Fibroblast of pulmonary artery (primary cell): ENCODE measurements at regions not wholly inside any gene's neighbourhood (a gene's known extent, or its start where the extent isn't known, plus 50 kb on each side); places are given as distances from the start of the nearest gene placed in this dataset.

Experiments used
- DNase-seq: peaks from one replicate; pipeline ENCODE4 v3.0.0-alpha.2; 2010; ENCODE audit warnings: low read depth
- H3K4me3 ChIP-seq: replicated peaks from 2 replicates; pipeline ENCODE4 v1.5.1; 2011; ENCODE audit warnings: low read depth, mild to moderate bottlenecking, control low read depth, low read length, moderate library complexity
- TF ChIP-seq, protein P1 (sequence below): IDR thresholded peaks from 2 replicates; pipeline ENCODE4 v1.5.1; 2011; ENCODE audit warnings: mild to moderate bottlenecking, control low read depth, low read length, inconsistent platforms; ENCODE audit errors: missing control alignments

DNA sequence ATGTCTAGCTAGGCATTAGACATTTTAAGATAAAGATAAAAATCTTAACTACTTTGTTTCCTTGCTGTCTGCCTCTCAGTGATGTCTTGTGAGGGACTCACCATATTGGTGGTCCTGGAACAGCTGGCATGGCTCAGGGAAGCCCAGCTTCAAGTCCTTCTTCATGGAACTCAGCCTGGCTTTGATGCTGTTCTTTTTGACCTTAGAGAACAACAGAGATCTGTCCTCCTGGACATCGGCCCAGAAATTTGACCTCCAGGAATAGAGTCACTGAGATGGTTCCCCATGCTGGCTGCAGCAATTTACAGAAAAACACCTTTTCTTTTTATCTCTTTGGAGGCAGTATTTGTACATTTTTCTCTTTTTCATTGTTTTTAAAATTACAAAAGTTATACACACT lies 235.5 kb upstream of the WWC1 start:
- no peak for DNase-seq
- TF ChIP-seq, protein P1, sequence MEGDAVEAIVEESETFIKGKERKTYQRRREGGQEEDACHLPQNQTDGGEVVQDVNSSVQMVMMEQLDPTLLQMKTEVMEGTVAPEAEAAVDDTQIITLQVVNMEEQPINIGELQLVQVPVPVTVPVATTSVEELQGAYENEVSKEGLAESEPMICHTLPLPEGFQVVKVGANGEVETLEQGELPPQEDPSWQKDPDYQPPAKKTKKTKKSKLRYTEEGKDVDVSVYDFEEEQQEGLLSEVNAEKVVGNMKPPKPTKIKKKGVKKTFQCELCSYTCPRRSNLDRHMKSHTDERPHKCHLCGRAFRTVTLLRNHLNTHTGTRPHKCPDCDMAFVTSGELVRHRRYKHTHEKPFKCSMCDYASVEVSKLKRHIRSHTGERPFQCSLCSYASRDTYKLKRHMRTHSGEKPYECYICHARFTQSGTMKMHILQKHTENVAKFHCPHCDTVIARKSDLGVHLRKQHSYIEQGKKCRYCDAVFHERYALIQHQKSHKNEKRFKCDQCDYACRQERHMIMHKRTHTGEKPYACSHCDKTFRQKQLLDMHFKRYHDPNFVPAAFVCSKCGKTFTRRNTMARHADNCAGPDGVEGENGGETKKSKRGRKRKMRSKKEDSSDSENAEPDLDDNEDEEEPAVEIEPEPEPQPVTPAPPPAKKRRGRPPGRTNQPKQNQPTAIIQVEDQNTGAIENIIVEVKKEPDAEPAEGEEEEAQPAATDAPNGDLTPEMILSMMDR, result no peak
- H3K4me3 ChIP-seq, result no peak overlapping the region

DNA sequence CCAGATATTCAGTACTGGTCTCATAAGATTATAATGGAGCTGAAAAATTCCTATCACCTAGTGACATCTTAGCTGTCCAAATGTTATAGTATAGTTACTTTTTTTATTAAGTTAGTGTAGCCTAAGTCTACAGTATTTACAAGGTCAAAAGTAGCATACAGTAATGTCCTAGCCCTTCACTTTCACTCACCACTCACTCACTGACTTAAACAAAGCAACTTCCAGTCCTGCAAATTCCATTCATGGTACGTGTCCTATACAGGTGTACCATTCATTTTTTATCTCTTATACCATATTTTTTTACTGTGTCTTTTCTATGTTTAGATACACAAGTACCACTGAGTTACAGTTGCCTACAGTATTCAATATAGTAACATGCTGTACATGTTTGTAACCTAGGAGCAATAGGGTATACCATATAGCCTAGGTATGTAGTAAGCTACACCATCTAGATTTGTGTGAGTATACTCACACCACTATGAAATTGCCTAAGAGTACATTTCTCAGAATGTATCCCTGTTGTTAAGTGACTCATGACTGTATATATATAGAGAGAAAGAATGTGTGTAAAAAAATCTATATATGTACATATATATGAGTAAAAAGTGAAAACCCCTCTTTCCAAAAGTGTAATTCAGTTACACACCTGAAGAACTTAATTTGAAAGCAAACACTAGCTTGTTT lies 234.8 kb upstream of the WWC1 start:
- no peak for DNase-seq
- H3K4me3 ChIP-seq, result no peak overlapping the region
- TF ChIP-seq, protein P1, result no peak

DNA sequence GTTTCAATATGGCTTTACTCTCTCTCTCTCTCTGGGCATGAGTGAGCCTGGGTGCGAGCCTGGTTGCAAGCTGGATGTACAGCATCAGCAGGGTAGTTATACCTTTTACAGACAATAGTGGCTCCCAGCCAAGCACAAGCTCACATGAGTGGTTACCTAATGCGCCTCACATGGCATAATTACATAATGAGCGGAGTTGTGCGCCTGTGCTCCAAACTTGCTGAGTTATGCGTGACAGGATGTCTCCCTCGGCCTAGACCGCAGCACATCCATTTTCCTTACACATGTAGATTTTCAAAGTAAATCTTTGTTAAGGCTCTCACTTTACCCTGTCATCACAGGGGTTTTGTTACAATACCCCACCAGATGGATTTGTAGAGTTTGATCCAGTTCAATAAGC lies 233.5 kb upstream of the WWC1 start:
- H3K4me3 ChIP-seq, result no peak overlapping the region
- DNase-seq, result peak; percentile 4
- TF ChIP-seq, protein P1, result no peak

DNA sequence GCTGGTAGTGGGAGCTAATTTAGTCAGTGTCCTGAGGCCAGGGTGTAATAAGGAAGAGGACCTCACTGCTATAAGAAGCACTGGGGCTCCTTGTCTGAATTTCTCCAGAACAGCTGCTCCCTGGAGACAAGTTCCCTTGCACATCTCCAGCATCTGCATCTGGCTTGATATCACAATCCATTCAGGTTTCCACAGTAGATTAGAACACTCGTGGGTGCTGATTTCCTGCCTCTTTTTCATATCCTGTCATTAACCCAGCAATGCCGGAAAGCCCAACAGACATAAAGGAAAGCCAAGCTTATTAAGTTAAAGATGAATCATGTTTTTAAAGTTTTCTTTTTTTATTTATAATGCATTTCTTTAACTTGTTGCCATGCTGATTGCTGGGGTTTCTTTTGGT lies 232.3 kb upstream of the WWC1 start:
- DNase-seq, result no peak
- TF ChIP-seq, protein P1, result no peak
- H3K4me3 ChIP-seq, result no peak overlapping the region

DNA sequence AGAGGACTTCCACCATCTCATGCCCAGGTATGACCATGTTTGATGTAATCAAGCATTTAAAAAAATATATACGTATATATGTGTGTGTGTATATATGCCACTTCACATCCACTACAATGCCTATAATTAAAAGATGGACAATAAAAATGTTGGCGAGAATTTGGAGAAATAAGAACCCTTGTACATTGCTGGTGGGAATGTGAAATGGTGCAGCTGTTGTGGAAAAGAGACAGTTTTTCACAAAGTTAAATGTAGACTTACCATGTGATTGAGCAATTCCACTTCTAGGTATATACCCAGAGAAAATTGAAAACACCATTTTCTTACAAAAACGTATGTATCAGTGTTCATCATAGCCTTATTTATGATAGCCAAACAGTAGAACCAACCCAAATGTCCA lies 229.2 kb upstream of the WWC1 start:
- H3K4me3 ChIP-seq, result no peak overlapping the region
- no peak for DNase-seq
- TF ChIP-seq, protein P1, result no peak

DNA sequence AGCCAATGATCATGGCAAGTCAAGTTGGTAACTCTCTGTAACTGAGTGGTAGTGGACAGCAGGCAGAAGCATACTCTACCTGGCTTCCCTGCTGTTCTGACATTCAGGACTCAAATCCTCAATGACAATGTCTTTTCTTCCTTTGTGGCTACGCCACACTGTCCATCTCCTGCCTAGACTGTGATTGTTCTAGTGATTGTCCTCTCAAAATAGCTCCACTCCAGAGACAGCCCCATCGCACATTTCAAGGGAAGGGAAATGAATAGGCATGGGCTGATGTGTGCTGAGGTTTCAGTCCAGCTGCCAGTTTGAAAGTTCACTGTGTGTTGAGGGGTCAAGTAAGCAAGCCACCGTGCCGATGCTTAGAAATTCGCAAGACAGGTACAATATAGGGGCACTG lies 227.0 kb upstream of the WWC1 start:
- TF ChIP-seq, protein P1, result no peak
- DNase-seq, result no peak
- no peak overlapping the region for H3K4me3 ChIP-seq

DNA sequence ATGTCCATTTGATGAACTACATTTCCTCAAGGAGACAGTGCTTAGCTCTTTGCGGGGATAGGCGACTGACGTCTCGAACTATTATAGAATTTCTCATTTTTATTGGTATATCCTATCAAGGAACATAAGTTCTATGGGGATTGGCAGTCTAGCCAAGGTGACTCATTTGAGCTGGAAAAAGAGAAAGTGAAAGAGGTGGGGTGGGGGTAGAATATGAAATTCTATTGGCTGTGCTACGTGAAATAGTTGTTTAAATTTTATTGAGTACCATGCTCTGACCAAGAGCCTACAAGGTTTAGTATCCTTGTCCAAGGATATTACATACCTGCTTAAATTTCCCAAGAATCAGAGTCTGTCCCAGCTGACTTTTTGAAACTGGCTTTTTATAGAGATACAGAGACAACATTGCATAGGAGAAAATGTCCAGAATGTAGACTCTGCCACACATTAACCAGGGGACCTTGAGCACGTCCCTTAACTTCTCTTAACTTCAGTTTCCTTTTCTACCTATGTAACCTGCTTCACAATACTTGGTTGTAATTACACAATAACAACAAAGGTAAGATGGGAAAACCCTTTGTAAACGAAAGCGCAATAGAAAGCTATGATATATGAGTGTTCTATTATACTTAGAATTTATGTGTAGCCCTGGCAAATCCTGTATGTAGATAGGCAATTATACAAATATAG lies 226.4 kb upstream of the WWC1 start:
- H3K4me3 ChIP-seq, result no peak overlapping the region
- TF ChIP-seq, protein P1, result no peak
- DNase-seq, result no peak
